ENCODE measurements at regions not wholly inside any gene's neighbourhood (a gene's known extent, or its start where the extent isn't known, plus 50 kb on each side); places are given as distances from the start of the nearest gene placed in this dataset.

DNA sequence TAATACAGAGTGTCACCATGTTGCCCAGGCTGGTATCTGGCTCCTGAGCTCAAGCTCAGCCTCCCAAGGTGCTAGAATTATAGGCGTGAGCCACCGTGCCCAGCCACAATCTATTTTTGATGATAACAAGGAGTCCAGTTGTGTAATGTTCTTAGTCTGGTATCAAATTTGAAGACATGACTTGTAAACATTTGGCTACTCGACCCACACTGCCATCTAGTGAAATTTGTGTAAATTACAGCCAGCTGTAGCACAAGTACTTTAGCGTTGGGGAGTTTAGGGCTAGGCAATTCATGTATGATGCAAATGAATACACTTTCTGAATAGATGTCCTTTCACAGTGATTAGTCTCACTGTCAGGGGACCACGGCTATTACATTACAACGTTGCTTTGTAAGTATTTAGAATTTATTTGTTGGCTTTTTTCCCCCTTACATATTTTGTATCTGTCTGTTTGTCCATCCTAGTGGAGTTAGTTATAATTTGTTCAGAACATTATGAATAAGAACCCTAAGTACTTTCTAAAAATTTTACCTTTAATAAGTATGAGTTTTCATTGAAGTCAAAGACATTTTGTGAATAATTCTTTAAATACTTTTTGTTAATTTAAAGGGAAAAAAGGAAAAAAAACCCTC is 139.7 kb downstream of the PRDM13 start:
- ChIA-PET POLR2A (no interaction called here), CTCF (interaction anchor here (0.5 to 6.5 kb wide), 38 partner anchors 9 to 416 kb away, joined by 3 to 35 read pairs (median 4); partner anchors contain the start of gene CCNC)
- no peak overlapping the region for H3K27ac ChIP-seq (ENCODE audit: extremely low read depth, low read depth, low read length)
- TF ChIP-seq ZNF654 (tag by site-specific recombination; IDR thresholded peaks at IDR 0.05; ENCODE audit: low read depth) (peak; percentile 83), KLF1 (tag by site-specific recombination; IDR thresholded peaks at IDR 0.05) (no peak), ZNF155 (tag by site-specific recombination; IDR thresholded peaks at IDR 0.05) (no peak), ZSCAN16 (tag by site-specific recombination; IDR thresholded peaks at IDR 0.05) (no peak), PRDM1 (tag by site-specific recombination; IDR thresholded peaks at IDR 0.05) (0 out of 2 replicates have a peak, but pooled peaks have one; percentile 39), ZNF660 (tag by site-specific recombination; IDR thresholded peaks at IDR 0.05) (peak; percentile 80), ZNF2 (tag by site-specific recombination; IDR thresholded peaks at IDR 0.05) (peak; percentile 92), ZBTB17 (tag by site-specific recombination; IDR thresholded peaks at IDR 0.05) (peak; percentile 41; the same call in 1 of the 2 replicates), MYNN (tag by site-specific recombination; IDR thresholded peaks at IDR 0.05; ENCODE audit: borderline replicate concordance) (no peak), ZNF561 (tag by site-specific recombination; IDR thresholded peaks at IDR 0.05; ENCODE audit: borderline replicate concordance) (0 out of 2 replicates have a peak, but pooled peaks have one; percentile 23)
- TF ChIP-seq, protein P1, sequence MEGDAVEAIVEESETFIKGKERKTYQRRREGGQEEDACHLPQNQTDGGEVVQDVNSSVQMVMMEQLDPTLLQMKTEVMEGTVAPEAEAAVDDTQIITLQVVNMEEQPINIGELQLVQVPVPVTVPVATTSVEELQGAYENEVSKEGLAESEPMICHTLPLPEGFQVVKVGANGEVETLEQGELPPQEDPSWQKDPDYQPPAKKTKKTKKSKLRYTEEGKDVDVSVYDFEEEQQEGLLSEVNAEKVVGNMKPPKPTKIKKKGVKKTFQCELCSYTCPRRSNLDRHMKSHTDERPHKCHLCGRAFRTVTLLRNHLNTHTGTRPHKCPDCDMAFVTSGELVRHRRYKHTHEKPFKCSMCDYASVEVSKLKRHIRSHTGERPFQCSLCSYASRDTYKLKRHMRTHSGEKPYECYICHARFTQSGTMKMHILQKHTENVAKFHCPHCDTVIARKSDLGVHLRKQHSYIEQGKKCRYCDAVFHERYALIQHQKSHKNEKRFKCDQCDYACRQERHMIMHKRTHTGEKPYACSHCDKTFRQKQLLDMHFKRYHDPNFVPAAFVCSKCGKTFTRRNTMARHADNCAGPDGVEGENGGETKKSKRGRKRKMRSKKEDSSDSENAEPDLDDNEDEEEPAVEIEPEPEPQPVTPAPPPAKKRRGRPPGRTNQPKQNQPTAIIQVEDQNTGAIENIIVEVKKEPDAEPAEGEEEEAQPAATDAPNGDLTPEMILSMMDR (tag by site-specific recombination; IDR thresholded peaks at IDR 0.05) = peak; percentile 50
- H3K4me1 ChIP-seq (ENCODE audit: control insufficient read depth, insufficient read depth, low read length) = no peaks in the 10 kb centered on the region
- no peaks in the 10 kb centered on the region for H3K9me3 ChIP-seq (ENCODE audit: control insufficient read depth, insufficient read depth, low read depth, low read length)
- no peaks in the 10 kb centered on the region for H3K36me3 ChIP-seq (ENCODE audit: control insufficient read depth in 2 of 2, insufficient read depth in 1 of 2, low read length in 2 of 2)
- no peak overlapping the region for H3K4me3 ChIP-seq (ENCODE audit: low read depth, low read length)

DNA sequence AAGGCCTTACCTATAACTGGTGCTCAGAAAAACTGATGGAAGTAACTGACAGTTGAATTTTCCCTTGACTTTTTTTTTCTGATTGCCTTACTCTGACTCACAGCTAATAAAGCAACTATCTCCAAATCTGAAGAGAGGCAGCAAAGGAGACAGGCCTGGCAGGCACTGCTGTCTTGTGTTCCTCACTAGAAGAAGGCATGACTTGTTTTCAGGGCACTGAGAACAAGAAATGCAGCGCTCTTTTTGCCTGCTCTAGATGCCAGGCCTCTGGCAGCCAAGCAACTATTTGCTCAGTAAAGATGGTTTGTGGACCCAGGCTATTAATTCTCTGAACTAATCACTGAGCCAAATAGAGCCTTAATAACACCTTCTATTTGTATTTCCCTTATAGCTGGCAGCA is 155.1 kb downstream of the PRDM13 start:
- H3K9me3 ChIP-seq (ENCODE audit: control insufficient read depth, insufficient read depth, low read depth, low read length) = no peaks in the 10 kb centered on the region
- H3K27ac ChIP-seq (ENCODE audit: extremely low read depth, low read depth, low read length) = no peak overlapping the region
- no peaks in the 10 kb centered on the region for H3K36me3 ChIP-seq (ENCODE audit: control insufficient read depth in 2 of 2, insufficient read depth in 1 of 2, low read length in 2 of 2)
- ChIA-PET CTCF (interaction anchor here (0.5 to 2.3 kb wide), 4 partner anchors 9 to 307 kb away, joined by 3 to 14 read pairs (median 4); no protein-coding TSS in a partner anchor), POLR2A (no interaction called here)
- no peak for TF ChIP-seq ZNF274 (IDR thresholded peaks at IDR 0.05; ENCODE audit: low read length)
- no peak for TF ChIP-seq ZNF274 (tag by site-specific recombination; IDR thresholded peaks at IDR 0.05; ENCODE audit: borderline replicate concordance)
- TF ChIP-seq, protein P2, sequence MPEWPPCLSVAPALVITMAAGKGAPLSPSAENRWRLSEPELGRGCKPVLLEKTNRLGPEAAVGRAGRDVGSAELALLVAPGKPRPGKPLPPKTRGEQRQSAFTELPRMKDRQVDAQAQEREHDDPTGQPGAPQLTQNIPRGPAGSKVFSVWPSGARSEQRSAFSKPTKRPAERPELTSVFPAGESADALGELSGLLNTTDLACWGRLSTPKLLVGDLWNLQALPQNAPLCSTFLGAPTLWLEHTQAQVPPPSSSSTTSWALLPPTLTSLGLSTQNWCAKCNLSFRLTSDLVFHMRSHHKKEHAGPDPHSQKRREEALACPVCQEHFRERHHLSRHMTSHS (tag by site-specific recombination; IDR thresholded peaks at IDR 0.05) = no peak
- TF ChIP-seq, protein P3, sequence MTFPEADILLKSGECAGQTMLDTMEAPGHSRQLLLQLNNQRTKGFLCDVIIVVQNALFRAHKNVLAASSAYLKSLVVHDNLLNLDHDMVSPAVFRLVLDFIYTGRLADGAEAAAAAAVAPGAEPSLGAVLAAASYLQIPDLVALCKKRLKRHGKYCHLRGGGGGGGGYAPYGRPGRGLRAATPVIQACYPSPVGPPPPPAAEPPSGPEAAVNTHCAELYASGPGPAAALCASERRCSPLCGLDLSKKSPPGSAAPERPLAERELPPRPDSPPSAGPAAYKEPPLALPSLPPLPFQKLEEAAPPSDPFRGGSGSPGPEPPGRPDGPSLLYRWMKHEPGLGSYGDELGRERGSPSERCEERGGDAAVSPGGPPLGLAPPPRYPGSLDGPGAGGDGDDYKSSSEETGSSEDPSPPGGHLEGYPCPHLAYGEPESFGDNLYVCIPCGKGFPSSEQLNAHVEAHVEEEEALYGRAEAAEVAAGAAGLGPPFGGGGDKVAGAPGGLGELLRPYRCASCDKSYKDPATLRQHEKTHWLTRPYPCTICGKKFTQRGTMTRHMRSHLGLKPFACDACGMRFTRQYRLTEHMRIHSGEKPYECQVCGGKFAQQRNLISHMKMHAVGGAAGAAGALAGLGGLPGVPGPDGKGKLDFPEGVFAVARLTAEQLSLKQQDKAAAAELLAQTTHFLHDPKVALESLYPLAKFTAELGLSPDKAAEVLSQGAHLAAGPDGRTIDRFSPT (tag by site-specific recombination; IDR thresholded peaks at IDR 0.05) = no peak
- no peak for TF ChIP-seq SALL2 (tag by site-specific recombination; IDR thresholded peaks at IDR 0.05; ENCODE audit: borderline replicate concordance)
- no peak for TF ChIP-seq ZNF510 (tag by site-specific recombination; IDR thresholded peaks at IDR 0.05; ENCODE audit: insufficient replicate concordance)
- no peak for TF ChIP-seq KLF10 (tag by site-specific recombination; IDR thresholded peaks at IDR 0.05)
- TF ChIP-seq, protein P4, sequence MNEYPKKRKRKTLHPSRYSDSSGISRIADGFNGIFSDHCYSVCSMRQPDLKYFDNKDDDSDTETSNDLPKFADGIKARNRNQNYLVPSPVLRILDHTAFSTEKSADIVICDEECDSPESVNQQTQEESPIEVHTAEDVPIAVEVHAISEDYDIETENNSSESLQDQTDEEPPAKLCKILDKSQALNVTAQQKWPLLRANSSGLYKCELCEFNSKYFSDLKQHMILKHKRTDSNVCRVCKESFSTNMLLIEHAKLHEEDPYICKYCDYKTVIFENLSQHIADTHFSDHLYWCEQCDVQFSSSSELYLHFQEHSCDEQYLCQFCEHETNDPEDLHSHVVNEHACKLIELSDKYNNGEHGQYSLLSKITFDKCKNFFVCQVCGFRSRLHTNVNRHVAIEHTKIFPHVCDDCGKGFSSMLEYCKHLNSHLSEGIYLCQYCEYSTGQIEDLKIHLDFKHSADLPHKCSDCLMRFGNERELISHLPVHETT (tag by site-specific recombination; IDR thresholded peaks at IDR 0.05) = no peak
- TF ChIP-seq ZBTB1 (tag by site-specific recombination; IDR thresholded peaks at IDR 0.05) = no peak
- no peak for TF ChIP-seq ZNF629 (tag by site-specific recombination; IDR thresholded peaks at IDR 0.05)
- TF ChIP-seq ZNF184 (tag by site-specific recombination; IDR thresholded peaks at IDR 0.05) = no peak
- no peak for TF ChIP-seq SCRT1 (tag by site-specific recombination; IDR thresholded peaks at IDR 0.05; ENCODE audit: borderline replicate concordance)
- no peaks in the 10 kb centered on the region for H3K4me1 ChIP-seq (ENCODE audit: control insufficient read depth, insufficient read depth, low read length)
- H3K4me3 ChIP-seq (ENCODE audit: low read depth, low read length) = no peak overlapping the region

Data from HEK293 (cell line).